BJ (cell line): ENCODE measurements at regions not wholly inside any gene's neighbourhood (a gene's known extent, or its start where the extent isn't known, plus 50 kb on each side); places are given as distances from the start of the nearest gene placed in this dataset.

Source experiments
- CTCF ChIA-PET: fragments of 350-600 bp; formaldehyde crosslinking; extraction: SDS; loops from one replicate; lab custom pipeline; 2021; ENCODE audit warnings: antibody characterized with exemption, inconsistent platforms; lab: Yijun Ruan, JAX
- POLR2A ChIA-PET: fragments of 300-600 bp; sonication (Branson Sonifier 250); formaldehyde crosslinking; extraction: SDS; loops from one replicate; lab custom pipeline; 2021; ENCODE audit warnings: antibody characterized with exemption; lab: Charles Lee
- DNase-seq: peaks from one replicate; pipeline ENCODE4 v3.0.0-alpha.2; 2011; ENCODE audit warnings: low read depth
- H3K27me3 ChIP-seq: 2 replicates; pipeline ENCODE4 v1.6.0; 2011; ENCODE audit warnings: low read length; ENCODE audit not compliant: control insufficient read depth, insufficient read depth
- H3K36me3 ChIP-seq: 2 replicates; pipeline ENCODE4 v1.5.1; 2011; ENCODE audit warnings: low read length; ENCODE audit not compliant: control insufficient read depth, insufficient read depth
- H3K4me3 ChIP-seq: 2 replicates; pipeline ENCODE4 v1.5.1; 2011; ENCODE audit warnings: low read depth, mild to moderate bottlenecking, control low read depth, low read length
- TF ChIP-seq, protein P1 (sequence below): IDR thresholded peaks from 2 replicates; pipeline ENCODE4 v1.5.1; 2011; ENCODE audit warnings: low read depth, mild to moderate bottlenecking, control low read depth, inconsistent platforms, low read length, moderate library complexity; ENCODE audit not compliant: insufficient read depth

DNA sequence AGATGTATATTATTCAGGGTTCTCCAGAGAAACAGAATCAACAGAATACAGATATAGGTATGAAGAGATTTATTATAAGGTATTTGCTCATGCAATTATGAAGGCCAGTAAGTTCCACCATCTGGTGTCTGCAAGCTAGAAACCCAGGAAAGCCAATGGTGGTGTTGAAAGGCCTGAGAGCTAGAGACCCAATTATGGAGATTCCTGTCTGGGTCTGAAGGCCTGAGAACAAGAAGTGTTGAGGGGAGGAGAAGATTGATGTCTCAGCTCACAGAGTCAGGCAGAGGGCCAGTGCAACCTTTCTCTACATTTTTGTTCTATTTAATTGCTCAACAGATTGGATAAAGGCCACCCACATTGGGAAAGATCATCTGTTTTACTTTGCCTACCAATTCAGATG, 524.2 kb upstream of the CRIM1 start:
- Histone ChIP-seq H3K4me3 (no peak overlapping the region), H3K27me3 (no peaks in the 10 kb centered on the region), H3K36me3 (no peaks in the 10 kb centered on the region)
- DNase-seq = no peak
- ChIA-PET POLR2A (no interaction called here), CTCF (no interaction called here)
- TF ChIP-seq, protein P1, sequence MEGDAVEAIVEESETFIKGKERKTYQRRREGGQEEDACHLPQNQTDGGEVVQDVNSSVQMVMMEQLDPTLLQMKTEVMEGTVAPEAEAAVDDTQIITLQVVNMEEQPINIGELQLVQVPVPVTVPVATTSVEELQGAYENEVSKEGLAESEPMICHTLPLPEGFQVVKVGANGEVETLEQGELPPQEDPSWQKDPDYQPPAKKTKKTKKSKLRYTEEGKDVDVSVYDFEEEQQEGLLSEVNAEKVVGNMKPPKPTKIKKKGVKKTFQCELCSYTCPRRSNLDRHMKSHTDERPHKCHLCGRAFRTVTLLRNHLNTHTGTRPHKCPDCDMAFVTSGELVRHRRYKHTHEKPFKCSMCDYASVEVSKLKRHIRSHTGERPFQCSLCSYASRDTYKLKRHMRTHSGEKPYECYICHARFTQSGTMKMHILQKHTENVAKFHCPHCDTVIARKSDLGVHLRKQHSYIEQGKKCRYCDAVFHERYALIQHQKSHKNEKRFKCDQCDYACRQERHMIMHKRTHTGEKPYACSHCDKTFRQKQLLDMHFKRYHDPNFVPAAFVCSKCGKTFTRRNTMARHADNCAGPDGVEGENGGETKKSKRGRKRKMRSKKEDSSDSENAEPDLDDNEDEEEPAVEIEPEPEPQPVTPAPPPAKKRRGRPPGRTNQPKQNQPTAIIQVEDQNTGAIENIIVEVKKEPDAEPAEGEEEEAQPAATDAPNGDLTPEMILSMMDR = no peak

DNA sequence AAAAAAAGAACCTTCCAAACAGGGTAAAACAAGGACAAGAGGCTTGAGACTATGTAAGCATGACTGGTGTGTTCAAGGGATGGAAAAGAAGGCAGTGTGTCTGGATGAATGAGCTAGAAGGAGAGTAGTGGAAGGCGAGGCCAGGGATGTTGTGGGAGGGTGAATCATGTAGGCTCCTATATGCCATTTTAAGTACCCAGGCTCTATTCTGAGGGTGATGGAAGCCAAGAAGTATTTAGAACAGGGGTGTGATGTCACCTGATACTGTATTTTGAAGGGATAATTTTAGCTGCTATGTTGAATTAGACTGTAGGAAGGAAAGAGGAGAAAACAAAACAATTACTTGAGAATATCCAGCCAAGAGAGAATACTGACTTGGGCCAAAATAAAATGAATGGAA, 524.7 kb upstream of the CRIM1 start:
- TF ChIP-seq, protein P1 = no peak
- CTCF ChIA-PET = no interaction called here
- no peak for DNase-seq
- Histone ChIP-seq H3K36me3 (no peaks in the 10 kb centered on the region), H3K27me3 (no peaks in the 10 kb centered on the region), H3K4me3 (no peak overlapping the region)
- POLR2A ChIA-PET = no interaction called here

DNA sequence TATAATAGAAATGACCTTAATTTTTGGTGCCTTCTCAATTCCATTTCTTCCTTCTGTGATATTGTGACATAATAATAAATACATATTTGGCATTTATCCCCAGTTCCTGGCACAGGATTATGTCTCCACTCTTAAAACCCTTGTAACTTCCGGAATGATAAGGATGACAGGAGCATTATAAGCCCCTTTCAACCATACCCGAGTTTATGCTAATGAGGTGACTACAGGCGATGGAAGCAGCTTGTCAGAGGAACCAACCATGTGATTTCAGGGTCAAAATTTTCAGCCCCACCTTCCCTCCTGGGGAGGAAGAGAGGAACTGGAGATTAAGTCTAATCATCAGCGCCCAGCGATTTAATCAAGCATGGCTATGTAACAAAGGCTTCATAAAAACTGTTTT, 528.5 kb upstream of the CRIM1 start:
- CTCF ChIA-PET = no interaction called here
- H3K27me3 ChIP-seq = no peaks in the 10 kb centered on the region
- no peaks in the 10 kb centered on the region for H3K36me3 ChIP-seq
- TF ChIP-seq, protein P1 = no peak
- POLR2A ChIA-PET = no interaction called here
- H3K4me3 ChIP-seq = no peak overlapping the region
- no peak for DNase-seq

DNA sequence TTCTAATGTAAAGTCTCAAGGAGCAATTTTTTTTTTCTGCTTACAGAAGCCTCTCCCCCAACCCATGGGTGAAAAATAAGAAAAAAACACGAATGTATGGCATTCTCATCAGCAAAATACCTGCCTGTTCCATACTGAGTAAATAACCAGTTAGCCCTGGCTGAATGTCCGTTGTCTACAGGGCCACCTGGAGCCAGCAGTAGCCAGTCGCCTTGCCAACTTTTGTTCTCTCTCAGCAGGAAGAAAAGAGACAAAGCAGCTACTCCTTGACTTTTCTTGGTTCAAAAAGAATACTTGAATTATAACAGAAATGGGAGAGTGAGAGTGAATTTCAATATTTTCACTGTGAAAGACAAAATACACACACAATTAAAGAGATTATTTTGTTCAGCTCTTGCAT, 532.9 kb upstream of the CRIM1 start:
- Histone ChIP-seq H3K27me3 (no peaks in the 10 kb centered on the region), H3K36me3 (no peaks in the 10 kb centered on the region), H3K4me3 (no peak overlapping the region)
- no peak for DNase-seq
- CTCF ChIA-PET = no interaction called here
- POLR2A ChIA-PET = no interaction called here
- TF ChIP-seq, protein P1 = no peak

GRCh38 chr2:35821675-35822074, 533.9 kb upstream of the CRIM1 start:
- Histone ChIP-seq H3K36me3 (no peaks in the 10 kb centered on the region), H3K27me3 (no peaks in the 10 kb centered on the region), H3K4me3 (no peak overlapping the region)
- POLR2A ChIA-PET = no interaction called here
- CTCF ChIA-PET = no interaction called here
- no peak for DNase-seq
- TF ChIP-seq, protein P1 = no peak
